Stimulated activated CD4-positive, alpha-beta T cell treated with anti-CD3 and anti-CD28 coated beads, Interleukin-2, amount 100 ng/mL, for 24 hours (primary cell): ENCODE measurements at regions not wholly inside any gene's neighbourhood (a gene's known extent, or its start where the extent isn't known, plus 50 kb on each side); places are given as distances from the start of the nearest gene placed in this dataset.
"Not testable (repeated sequence)": the region's sequence is repeated elsewhere in the genome, so short reads cannot be mapped to it uniquely, and the experiment has no call there.

Experiments used
- DNase-seq, 2 donors: peaks; one replicate each; pipeline ENCODE4 v3.0.0-alpha.2; 2020

GRCh38 chr4:22573198-22573597 lies 57.3 kb upstream of the ADGRA3 start:
- no peak for DNase-seq

- DNase-seq, result no peak
Measured at GRCh38 chr4:22573641-22574040, 57.8 kb upstream of the ADGRA3 start.

- DNase-seq, result no peak
Measured at GRCh38 chr4:22574424-22574823, 58.6 kb upstream of the ADGRA3 start.

GRCh38 chr4:22574880-22575279 lies 59.0 kb upstream of the ADGRA3 start:
- DNase-seq, result no peak

GRCh38 chr4:22587253-22587652 lies 71.4 kb upstream of the ADGRA3 start:
- DNase-seq, result no peak

- no peak for DNase-seq
Measured at GRCh38 chr4:22593933-22594332, 78.1 kb upstream of the ADGRA3 start.

GRCh38 chr4:22595684-22596083 lies 79.8 kb upstream of the ADGRA3 start:
- DNase-seq, result no peak

GRCh38 chr4:22596409-22596808 lies 80.5 kb upstream of the ADGRA3 start:
- no peak for DNase-seq

- DNase-seq, result no peak
Measured at GRCh38 chr4:22597471-22597870, 81.6 kb upstream of the ADGRA3 start.

GRCh38 chr4:22598113-22599047 lies 82.5 kb upstream of the ADGRA3 start:
- not testable (repeated sequence) for DNase-seq

- not testable (repeated sequence) for DNase-seq
Measured at GRCh38 chr4:22599228-22599928, 83.5 kb upstream of the ADGRA3 start.

GRCh38 chr4:22599929-22600432 lies 84.1 kb upstream of the ADGRA3 start:
- DNase-seq, result not testable (repeated sequence)

- not testable (repeated sequence) for DNase-seq
Measured at GRCh38 chr4:22601638-22602037, 85.8 kb upstream of the ADGRA3 start.

GRCh38 chr4:22607382-22607781 lies 85.4 kb upstream of the GBA3 start:
- peak; percentile 22 to 46 for DNase-seq

- DNase-seq, result not testable (repeated sequence)
Measured at GRCh38 chr4:22609951-22610525, 82.7 kb upstream of the GBA3 start.

GRCh38 chr4:22614114-22614513 lies 78.6 kb upstream of the GBA3 start:
- no peak for DNase-seq

- no peak for DNase-seq
Measured at GRCh38 chr4:22616516-22616915, 76.2 kb upstream of the GBA3 start.

- not testable (repeated sequence) for DNase-seq
Measured at GRCh38 chr4:22620144-22620543, 72.6 kb upstream of the GBA3 start.

GRCh38 chr4:22621970-22622369 lies 70.8 kb upstream of the GBA3 start:
- not testable (repeated sequence) for DNase-seq

GRCh38 chr4:22624002-22624401 lies 68.7 kb upstream of the GBA3 start:
- not testable (repeated sequence) for DNase-seq

GRCh38 chr4:22625311-22625710 lies 67.4 kb upstream of the GBA3 start:
- no peak for DNase-seq

- DNase-seq, result not testable (repeated sequence)
Measured at GRCh38 chr4:22627851-22628250, 64.9 kb upstream of the GBA3 start.
